OCI-LY1 (cell line): ENCODE measurements at regions not wholly inside any gene's neighbourhood (a gene's known extent, or its start where the extent isn't known, plus 50 kb on each side); places are given as distances from the start of the nearest gene placed in this dataset.

Experiments
- H2AFZ ChIP-seq: fragments of 200-600 bp; sonication (generic), shearing (Covaris generic); 2 replicates; pipeline ENCODE4 v1.6.0; 2014; ENCODE audit warnings: antibody characterized with exemption, mild to moderate bottlenecking, low read length
- H3F3A ChIP-seq: fragments of 200-600 bp; sonication (generic), shearing (Covaris generic); 2 replicates; pipeline ENCODE4 v1.6.0; 2014; ENCODE audit warnings: mild to moderate bottlenecking, antibody characterized with exemption, low read length, moderate library complexity; ENCODE audit not compliant: insufficient read depth
- H3K27ac ChIP-seq: fragments of 200-600 bp; sonication (generic); 2 replicates; pipeline ENCODE4 v1.5.1; 2014; ENCODE audit warnings: low read length, mixed run types, mild to moderate bottlenecking, low read depth; ENCODE audit not compliant: poor library complexity, severe bottlenecking
- H3K27me3 ChIP-seq: fragments of 200-600 bp; sonication (generic); 2 replicates; pipeline ENCODE4 v1.6.0; 2014; ENCODE audit warnings: antibody characterized with exemption, mild to moderate bottlenecking, low read length, moderate library complexity; ENCODE audit not compliant: insufficient read depth
- H3K36me3 ChIP-seq: fragments of 200-600 bp; sonication (generic); 2 replicates; pipeline ENCODE4 v1.6.1; 2014; ENCODE audit warnings: mild to moderate bottlenecking, antibody characterized with exemption, low read length, moderate library complexity, mixed read lengths; ENCODE audit not compliant: insufficient read depth
- H3K4me1 ChIP-seq: fragments of 200-600 bp; sonication (generic); 2 replicates; pipeline ENCODE4 v1.5.1; 2014; ENCODE audit warnings: mild to moderate bottlenecking, low read length, moderate library complexity; ENCODE audit not compliant: insufficient read depth, severe bottlenecking
- H3K4me2 ChIP-seq: fragments of 200-600 bp; sonication (generic), shearing (Covaris generic); 2 replicates; pipeline ENCODE4 v1.6.1; 2014; ENCODE audit warnings: low read length
- H3K4me3 ChIP-seq: fragments of 200-600 bp; sonication (generic); 2 replicates; pipeline ENCODE4 v1.5.1; 2014; ENCODE audit warnings: low read length, low read depth, mild to moderate bottlenecking, mixed read lengths; ENCODE audit not compliant: poor library complexity, severe bottlenecking
- H3K79me2 ChIP-seq: fragments of 200-600 bp; shearing (Covaris generic); 2 replicates; pipeline ENCODE4 v1.6.1; 2016; ENCODE audit warnings: mixed run types, low read length, mixed read lengths; ENCODE audit not compliant: insufficient read depth
- H3K9ac ChIP-seq: fragments of 200-600 bp; sonication (generic), shearing (Covaris generic); 2 replicates; pipeline ENCODE4 v1.6.1; 2014; ENCODE audit warnings: mild to moderate bottlenecking, low read length, mixed read lengths
- H3K9me2 ChIP-seq: fragments of 200-600 bp; sonication (generic), shearing (Covaris generic); 2 replicates; pipeline ENCODE4 v1.6.1; 2014; ENCODE audit warnings: low read depth, mild to moderate bottlenecking, low read length, mixed read lengths
- H3K9me3 ChIP-seq: fragments of 200-600 bp; shearing (Covaris generic); 2 replicates; pipeline ENCODE4 v1.6.1; 2014; ENCODE audit warnings: low read length, mixed read lengths
- H4K20me1 ChIP-seq: fragments of 200-600 bp; sonication (generic), shearing (Covaris generic); 2 replicates; pipeline ENCODE4 v1.6.0; 2016; ENCODE audit warnings: mild to moderate bottlenecking, low read length; ENCODE audit not compliant: insufficient read depth
- CTCF ChIP-seq: fragments of 200-600 bp; sonication (generic), shearing (Covaris generic); IDR thresholded peaks from 2 replicates; pipeline ENCODE4 v1.5.1; 2017; ENCODE audit warnings: mild to moderate bottlenecking, antibody characterized with exemption, low read length, moderate library complexity, mixed read lengths
- EZH2 ChIP-seq: fragments of 200-600 bp; sonication (generic), shearing (Covaris generic); IDR thresholded peaks from 2 replicates; pipeline ENCODE4 v1.8.0; 2017; ENCODE audit warnings: borderline replicate concordance, mixed run types, mild to moderate bottlenecking, antibody characterized with exemption, low read length, moderate library complexity, mixed read lengths

DNA sequence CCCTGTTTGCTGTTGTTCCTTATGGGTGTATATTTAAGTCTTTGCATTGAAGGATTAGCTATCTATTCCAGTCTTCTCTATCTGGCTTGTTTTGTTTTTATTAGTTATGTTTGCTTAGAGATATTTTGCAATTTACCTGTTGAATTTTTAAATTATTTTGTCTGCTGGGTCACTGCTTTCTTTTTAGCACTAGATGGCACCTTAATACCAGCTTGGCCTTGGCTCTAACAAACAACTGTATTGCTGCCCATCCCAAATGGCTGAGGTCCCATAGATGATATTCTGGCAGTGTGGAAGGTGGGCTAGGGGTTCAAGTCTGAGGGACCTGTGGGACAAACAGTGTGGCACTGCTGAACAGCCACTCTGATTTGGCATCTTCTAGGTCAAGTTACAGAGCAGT lies 144.0 kb upstream of the FBXO33 start:
- no peak overlapping the region for H3K4me2 ChIP-seq
- no peaks in the 10 kb centered on the region for H3K27me3 ChIP-seq
- H3K27ac ChIP-seq: no peak overlapping the region
- no peaks in the 10 kb centered on the region for H3K9me2 ChIP-seq
- no peak overlapping the region for H3K9ac ChIP-seq
- no peak overlapping the region for H3K4me3 ChIP-seq
- no peaks in the 10 kb centered on the region for H3K79me2 ChIP-seq
- no peak for TF ChIP-seq EZH2
- TF ChIP-seq CTCF: peak; percentile 34
- H3K9me3 ChIP-seq: peaks cover 8% of the 10 kb centered on the region; the same call in 1 of the 2 replicates
- H3F3A ChIP-seq: no peaks in the 10 kb centered on the region
- no peak overlapping the region for H2AFZ ChIP-seq
- H3K36me3 ChIP-seq: no peaks in the 10 kb centered on the region
- no peaks in the 10 kb centered on the region for H3K4me1 ChIP-seq
- no peaks in the 10 kb centered on the region for H4K20me1 ChIP-seq

- no peaks in the 10 kb centered on the region for H3K9me2 ChIP-seq
- H3K27me3 ChIP-seq: no peaks in the 10 kb centered on the region
- no peak overlapping the region for H3K4me3 ChIP-seq
- H3K4me2 ChIP-seq: no peak overlapping the region
- H3K4me1 ChIP-seq: no peaks in the 10 kb centered on the region
- H3K27ac ChIP-seq: no peak overlapping the region
- TF ChIP-seq EZH2: no peak
- TF ChIP-seq CTCF: no peak
- no peaks in the 10 kb centered on the region for H3K36me3 ChIP-seq
- no peaks in the 10 kb centered on the region for H4K20me1 ChIP-seq
- H3F3A ChIP-seq: no peaks in the 10 kb centered on the region
- H3K9ac ChIP-seq: no peak overlapping the region
- H3K79me2 ChIP-seq: no peaks in the 10 kb centered on the region
- no peak overlapping the region for H2AFZ ChIP-seq
- H3K9me3 ChIP-seq: 0 out of 2 replicates have a peak, but pooled peaks cover 4% of the 10 kb centered on the region
These were observed 136.7 kb upstream of the FBXO33 start for GRCh38 chr14:39568809-39569538.

DNA sequence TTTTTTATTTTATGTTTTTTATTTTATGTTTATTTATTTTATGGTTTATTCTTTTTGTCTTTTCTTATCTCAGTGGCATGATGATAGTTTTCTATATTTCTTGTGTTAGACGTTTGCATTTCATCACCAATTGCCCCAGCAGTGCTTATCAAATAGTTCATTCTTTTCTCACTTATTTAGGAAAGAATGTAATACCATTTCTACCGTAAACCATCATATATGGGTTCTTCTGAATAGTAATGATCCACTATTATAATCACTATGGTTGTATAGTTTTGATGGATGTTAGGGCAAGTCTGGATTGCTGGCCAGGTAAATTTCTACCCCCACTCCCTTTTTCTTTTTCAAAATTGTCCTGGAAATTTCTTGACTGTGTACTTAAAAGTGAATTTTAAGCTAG lies 134.6 kb upstream of the FBXO33 start:
- Histone ChIP-seq H2AFZ (no peak overlapping the region), H3K27ac (no peak overlapping the region), H3K9me2 (no peaks in the 10 kb centered on the region), H3K4me3 (no peak overlapping the region), H3K9ac (no peak overlapping the region), H3K36me3 (no peaks in the 10 kb centered on the region), H3K9me3 (no peaks in the 10 kb centered on the region), H3K4me2 (no peak overlapping the region), H4K20me1 (no peaks in the 10 kb centered on the region), H3F3A (no peaks in the 10 kb centered on the region), H3K27me3 (no peaks in the 10 kb centered on the region), H3K79me2 (no peaks in the 10 kb centered on the region), H3K4me1 (no peaks in the 10 kb centered on the region)
- no peak for TF ChIP-seq CTCF
